ENCODE measurements at regions not wholly inside any gene's neighbourhood (a gene's known extent, or its start where the extent isn't known, plus 50 kb on each side); places are given as distances from the start of the nearest gene placed in this dataset.

DNA sequence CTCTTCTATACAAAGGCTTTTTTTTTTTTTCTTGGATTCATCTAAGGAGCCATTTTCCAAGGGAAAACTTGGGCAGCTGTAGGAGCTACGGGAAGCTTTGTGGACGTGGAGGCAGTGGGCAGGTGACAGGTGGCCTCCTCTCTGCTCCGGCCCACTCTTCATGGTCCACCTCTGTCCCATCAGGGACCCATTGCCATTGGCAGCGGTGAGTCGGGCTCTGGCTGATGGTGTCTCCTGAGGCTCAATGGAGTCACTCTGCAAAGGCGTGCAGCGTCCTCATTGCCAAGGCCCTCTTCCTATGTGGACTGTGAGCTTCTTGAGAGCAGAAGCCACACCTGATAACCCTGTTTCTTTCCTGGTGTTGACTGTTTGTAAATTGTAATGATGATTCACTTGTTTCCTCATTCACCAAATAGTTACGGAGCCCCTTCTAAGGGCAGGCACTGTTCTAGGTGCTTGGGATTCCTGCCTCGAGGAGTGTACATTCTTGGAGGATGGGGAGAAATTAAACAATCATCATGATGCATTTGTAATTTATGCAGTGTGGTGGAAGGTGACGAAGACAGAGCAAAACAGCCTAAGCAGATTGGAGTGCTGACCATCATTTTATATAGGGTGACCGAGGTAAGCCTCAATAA lies 240.3 kb upstream of the HS6ST1 start:
- 94% methylated on average over 11 of the region's 11 CpGs for WGBS

DNA sequence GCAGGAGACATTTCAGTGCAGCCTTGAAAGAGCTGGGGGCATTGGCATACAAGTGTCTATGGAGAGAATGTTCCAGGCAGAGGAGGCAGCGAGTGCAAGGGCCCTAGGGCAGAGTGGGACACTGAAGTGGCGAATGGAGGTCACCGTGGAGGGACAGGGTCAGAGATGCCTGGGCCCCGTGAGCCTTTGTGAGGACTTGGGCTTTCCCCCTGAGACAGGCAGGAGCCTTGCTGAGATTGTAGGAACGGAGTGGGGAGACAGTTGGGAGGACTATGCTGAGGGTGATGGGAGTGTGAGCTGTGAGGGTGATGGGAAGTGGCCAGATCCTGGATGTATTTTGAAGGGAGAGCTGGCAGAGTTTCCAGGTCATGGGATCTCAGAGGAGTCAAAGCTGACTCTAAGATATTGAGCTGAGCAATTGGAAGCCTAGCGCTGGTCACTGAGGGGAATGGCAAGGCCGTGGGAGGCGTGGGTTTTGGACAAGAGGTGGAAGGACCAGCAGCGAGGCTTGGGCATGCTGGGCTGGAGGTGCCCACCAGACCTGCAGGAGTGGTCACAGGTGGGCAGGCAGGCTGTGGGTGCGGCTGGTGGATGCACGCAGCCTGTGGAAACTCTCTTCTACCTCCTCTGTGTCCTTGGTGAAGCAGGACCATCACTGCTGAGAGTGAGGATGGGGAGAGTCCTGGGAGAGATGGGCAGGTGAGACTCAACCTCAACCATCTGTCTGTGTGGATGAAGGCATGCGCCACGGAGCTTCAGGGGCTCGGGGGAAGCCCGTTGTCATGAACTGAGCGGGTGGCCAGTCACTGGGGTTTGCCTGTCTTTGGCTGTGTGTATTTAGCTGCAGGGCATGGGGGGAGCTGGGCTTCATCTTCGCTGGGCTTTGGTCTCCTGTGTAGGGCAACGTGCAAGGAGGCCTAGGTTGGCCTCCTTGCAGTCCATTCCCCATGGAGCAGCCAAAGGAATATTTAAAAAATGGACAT lies 241.2 kb upstream of the HS6ST1 start:
- Histone ChIP-seq H3K4me1 (ENCODE audit: insufficient read depth, low read length) (no peaks in the 10 kb centered on the region), H3K9me3 (ENCODE audit: insufficient read depth, low read depth, low read length) (no peaks in the 10 kb centered on the region), H3K9ac (ENCODE audit: low read depth, low read length) (no peak overlapping the region), H3K27me3 (ENCODE audit: insufficient read depth, low read length) (no peaks in the 10 kb centered on the region), H3K27ac (ENCODE audit: low read depth, low read length) (no peak overlapping the region), H3K4me3 (ENCODE audit: low read length) (no peak overlapping the region), H3K36me3 (ENCODE audit: insufficient read depth, low read length) (no peaks in the 10 kb centered on the region)
- WGBS: 93% methylated on average over 18 of the region's 18 CpGs

More for the DNA sequence above, 240.3 kb upstream of the HS6ST1 start:
- no peaks in the 10 kb centered on the region for H3K9me3 ChIP-seq (ENCODE audit: insufficient read depth, low read depth, low read length)
- no peaks in the 10 kb centered on the region for H3K27me3 ChIP-seq (ENCODE audit: insufficient read depth, low read length)
- no peak overlapping the region for H3K27ac ChIP-seq (ENCODE audit: low read depth, low read length)
- H3K36me3 ChIP-seq (ENCODE audit: insufficient read depth, low read length): no peaks in the 10 kb centered on the region
- no peak overlapping the region for H3K9ac ChIP-seq (ENCODE audit: low read depth, low read length)
- H3K4me1 ChIP-seq (ENCODE audit: insufficient read depth, low read length): no peaks in the 10 kb centered on the region
- no peak overlapping the region for H3K4me3 ChIP-seq (ENCODE audit: low read length)

- no peaks in the 10 kb centered on the region for H3K36me3 ChIP-seq (ENCODE audit: insufficient read depth, low read length)
- H3K9ac ChIP-seq (ENCODE audit: low read depth, low read length): no peak overlapping the region
Observed at GRCh38 chr2:128560718-128561117, 242.1 kb upstream of the HS6ST1 start.

GRCh38 chr2:128562471-128563347 lies 244.0 kb upstream of the HS6ST1 start:
- Histone ChIP-seq H3K36me3 (ENCODE audit: insufficient read depth, low read length) (no peaks in the 10 kb centered on the region), H3K27me3 (ENCODE audit: insufficient read depth, low read length) (no peaks in the 10 kb centered on the region), H3K9ac (ENCODE audit: low read depth, low read length) (no peak overlapping the region), H3K9me3 (ENCODE audit: insufficient read depth, low read depth, low read length) (no peaks in the 10 kb centered on the region), H3K4me3 (ENCODE audit: low read length) (no peak overlapping the region), H3K27ac (ENCODE audit: low read depth, low read length) (no peak overlapping the region), H3K4me1 (ENCODE audit: insufficient read depth, low read length) (0 out of 2 replicates have a peak, but pooled peaks cover under 1% of the 10 kb centered on the region)
- WGBS: 95% methylated on average over 7 of the region's 7 CpGs

More at GRCh38 chr2:128560718-128561117, 242.1 kb upstream of the HS6ST1 start:
- H3K27me3 ChIP-seq (ENCODE audit: insufficient read depth, low read length): no peaks in the 10 kb centered on the region
- H3K9me3 ChIP-seq (ENCODE audit: insufficient read depth, low read depth, low read length): no peaks in the 10 kb centered on the region
- no peak overlapping the region for H3K4me3 ChIP-seq (ENCODE audit: low read length)
- WGBS: 92% methylated on average over 4 of the region's 4 CpGs
- H3K4me1 ChIP-seq (ENCODE audit: insufficient read depth, low read length): no peaks in the 10 kb centered on the region
- H3K27ac ChIP-seq (ENCODE audit: low read depth, low read length): no peak overlapping the region

- no peak overlapping the region for H3K9ac ChIP-seq (ENCODE audit: low read depth, low read length)
- no peaks in the 10 kb centered on the region for H3K9me3 ChIP-seq (ENCODE audit: insufficient read depth, low read depth, low read length)
- 88% methylated on average over 4 of the region's 4 CpGs for WGBS
- H3K4me3 ChIP-seq (ENCODE audit: low read length): no peak overlapping the region
- H3K27me3 ChIP-seq (ENCODE audit: insufficient read depth, low read length): no peaks in the 10 kb centered on the region
- no peak overlapping the region for H3K27ac ChIP-seq (ENCODE audit: low read depth, low read length)
- H3K36me3 ChIP-seq (ENCODE audit: insufficient read depth, low read length): no peaks in the 10 kb centered on the region
- 0 out of 2 replicates have a peak, but pooled peaks cover 3% of the 10 kb centered on the region for H3K4me1 ChIP-seq (ENCODE audit: insufficient read depth, low read length)
Observed at GRCh38 chr2:128563348-128563687, 244.7 kb upstream of the HS6ST1 start.

- Histone ChIP-seq H3K4me3 (ENCODE audit: low read length) (no peak overlapping the region), H3K36me3 (ENCODE audit: insufficient read depth, low read length) (no peaks in the 10 kb centered on the region), H3K4me1 (ENCODE audit: insufficient read depth, low read length) (0 out of 2 replicates have a peak, but pooled peaks cover 5% of the 10 kb centered on the region), H3K27me3 (ENCODE audit: insufficient read depth, low read length) (no peaks in the 10 kb centered on the region), H3K27ac (ENCODE audit: low read depth, low read length) (no peak overlapping the region), H3K9ac (ENCODE audit: low read depth, low read length) (no peak overlapping the region), H3K9me3 (ENCODE audit: insufficient read depth, low read depth, low read length) (no peaks in the 10 kb centered on the region)
- 97% methylated on average over 4 of the region's 4 CpGs for WGBS
Observed at GRCh38 chr2:128564131-128564530, 245.5 kb upstream of the HS6ST1 start.

DNA sequence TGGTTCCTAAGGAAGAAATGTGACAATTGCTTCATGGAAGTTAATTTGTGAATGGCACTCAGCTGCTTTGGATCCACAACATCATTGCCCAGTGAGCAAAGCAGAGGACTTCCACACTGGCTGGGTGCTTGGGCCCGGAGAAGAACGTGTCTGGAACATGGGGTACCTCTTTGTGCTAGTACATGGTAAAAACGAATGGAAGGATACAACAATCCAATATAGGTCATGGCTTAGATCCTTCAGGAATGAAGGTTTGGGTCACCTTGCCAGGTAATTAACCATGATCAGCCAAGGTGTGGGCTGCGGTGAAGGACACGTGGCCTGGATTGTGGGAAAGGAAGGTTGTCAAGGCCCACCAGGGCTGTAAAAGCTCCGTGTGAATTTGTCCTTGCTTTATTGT lies 245.9 kb upstream of the HS6ST1 start:
- 94% methylated on average over 6 of the region's 6 CpGs for WGBS
- H3K9ac ChIP-seq (ENCODE audit: low read depth, low read length): no peak overlapping the region
- H3K27me3 ChIP-seq (ENCODE audit: insufficient read depth, low read length): no peaks in the 10 kb centered on the region
- H3K27ac ChIP-seq (ENCODE audit: low read depth, low read length): no peak overlapping the region
- no peaks in the 10 kb centered on the region for H3K9me3 ChIP-seq (ENCODE audit: insufficient read depth, low read depth, low read length)
- H3K36me3 ChIP-seq (ENCODE audit: insufficient read depth, low read length): no peaks in the 10 kb centered on the region
- 0 out of 2 replicates have a peak, but pooled peaks cover 5% of the 10 kb centered on the region for H3K4me1 ChIP-seq (ENCODE audit: insufficient read depth, low read length)
- H3K4me3 ChIP-seq (ENCODE audit: low read length): no peak overlapping the region

- no peaks in the 10 kb centered on the region for H3K9me3 ChIP-seq (ENCODE audit: insufficient read depth, low read depth, low read length)
- no peaks in the 10 kb centered on the region for H3K27me3 ChIP-seq (ENCODE audit: insufficient read depth, low read length)
- no peak overlapping the region for H3K4me3 ChIP-seq (ENCODE audit: low read length)
- H3K4me1 ChIP-seq (ENCODE audit: insufficient read depth, low read length): 0 out of 2 replicates have a peak, but pooled peaks cover 5% of the 10 kb centered on the region
- H3K9ac ChIP-seq (ENCODE audit: low read depth, low read length): no peak overlapping the region
- H3K36me3 ChIP-seq (ENCODE audit: insufficient read depth, low read length): no peaks in the 10 kb centered on the region
- no peak overlapping the region for H3K27ac ChIP-seq (ENCODE audit: low read depth, low read length)
- WGBS: 90% methylated on average over 4 of the region's 4 CpGs
Observed at GRCh38 chr2:128565441-128565840, 246.8 kb upstream of the HS6ST1 start.

DNA sequence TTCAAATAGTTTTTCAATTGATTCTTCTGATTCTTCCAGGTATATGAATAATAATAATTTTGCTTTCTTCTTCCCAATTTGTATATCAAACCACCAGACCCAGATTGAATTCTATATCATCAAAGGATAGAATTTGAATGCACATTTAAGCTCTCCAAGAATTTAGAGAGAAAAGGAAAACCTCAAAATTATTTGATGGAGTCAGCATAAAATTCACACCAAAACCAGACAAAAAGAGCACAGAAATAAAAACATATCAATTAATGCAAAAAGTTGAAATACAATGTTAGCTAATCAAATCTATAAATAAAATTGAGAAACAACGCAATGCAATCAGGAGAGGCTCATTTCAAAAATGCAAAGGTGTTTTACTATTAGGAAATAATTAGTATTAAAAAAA lies 248.0 kb upstream of the HS6ST1 start:
- H3K9ac ChIP-seq (ENCODE audit: low read depth, low read length): no peak overlapping the region
- H3K36me3 ChIP-seq (ENCODE audit: insufficient read depth, low read length): no peaks in the 10 kb centered on the region
- no peak overlapping the region for H3K27ac ChIP-seq (ENCODE audit: low read depth, low read length)
- no peaks in the 10 kb centered on the region for H3K27me3 ChIP-seq (ENCODE audit: insufficient read depth, low read length)
- WGBS: 100% methylated on average over 1 of the region's 1 CpG
- 0 out of 2 replicates have a peak, but pooled peaks cover 5% of the 10 kb centered on the region for H3K4me1 ChIP-seq (ENCODE audit: insufficient read depth, low read length)
- no peaks in the 10 kb centered on the region for H3K9me3 ChIP-seq (ENCODE audit: insufficient read depth, low read depth, low read length)
- H3K4me3 ChIP-seq (ENCODE audit: low read length): no peak overlapping the region

DNA sequence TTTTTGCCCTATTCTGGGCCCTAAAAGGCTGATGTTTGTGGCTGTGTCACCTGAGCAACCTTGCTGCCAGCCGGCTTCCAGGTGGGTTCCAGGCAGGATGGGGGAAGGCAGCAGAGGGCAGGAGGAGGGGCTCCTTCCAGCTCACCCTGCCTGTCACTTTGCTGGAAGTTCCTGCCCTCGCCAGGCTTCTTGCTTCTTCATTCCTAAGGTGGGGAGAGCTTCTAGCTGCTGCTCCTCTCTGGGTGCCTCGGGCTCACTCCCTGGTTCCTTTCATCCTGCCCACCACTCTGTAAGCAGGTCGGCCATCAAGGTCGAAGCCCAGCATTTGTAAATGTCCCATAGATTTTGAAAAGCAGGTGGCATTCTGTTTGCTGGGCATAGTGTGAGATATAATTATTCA lies 249.4 kb upstream of the HS6ST1 start:
- H3K36me3 ChIP-seq (ENCODE audit: insufficient read depth, low read length): no peaks in the 10 kb centered on the region
- H3K9me3 ChIP-seq (ENCODE audit: insufficient read depth, low read depth, low read length): no peaks in the 10 kb centered on the region
- H3K27ac ChIP-seq (ENCODE audit: low read depth, low read length): no peak overlapping the region
- 32% methylated on average over 5 of the region's 5 CpGs for WGBS
- no peaks in the 10 kb centered on the region for H3K27me3 ChIP-seq (ENCODE audit: insufficient read depth, low read length)
- H3K9ac ChIP-seq (ENCODE audit: low read depth, low read length): no peak overlapping the region
- H3K4me3 ChIP-seq (ENCODE audit: low read length): no peak overlapping the region
- H3K4me1 ChIP-seq (ENCODE audit: insufficient read depth, low read length): 0 out of 2 replicates have a peak, but pooled peaks cover 5% of the 10 kb centered on the region
